GM12873 (cell line): ENCODE measurements at regions not wholly inside any gene's neighbourhood (a gene's known extent, or its start where the extent isn't known, plus 50 kb on each side); places are given as distances from the start of the nearest gene placed in this dataset.

Source experiments
- TF ChIP-seq, protein P1 (sequence below): IDR thresholded peaks from 2 replicates; pipeline ENCODE4 v1.5.1; 2012; ENCODE audit warnings: low read depth, mild to moderate bottlenecking, moderate library complexity, low read length, control low read depth; ENCODE audit not compliant: insufficient read depth; ENCODE audit errors: missing control alignments

GRCh38 chr1:71345491-71345890, 264.7 kb upstream of the ZRANB2 start:
- TF ChIP-seq, protein P1, sequence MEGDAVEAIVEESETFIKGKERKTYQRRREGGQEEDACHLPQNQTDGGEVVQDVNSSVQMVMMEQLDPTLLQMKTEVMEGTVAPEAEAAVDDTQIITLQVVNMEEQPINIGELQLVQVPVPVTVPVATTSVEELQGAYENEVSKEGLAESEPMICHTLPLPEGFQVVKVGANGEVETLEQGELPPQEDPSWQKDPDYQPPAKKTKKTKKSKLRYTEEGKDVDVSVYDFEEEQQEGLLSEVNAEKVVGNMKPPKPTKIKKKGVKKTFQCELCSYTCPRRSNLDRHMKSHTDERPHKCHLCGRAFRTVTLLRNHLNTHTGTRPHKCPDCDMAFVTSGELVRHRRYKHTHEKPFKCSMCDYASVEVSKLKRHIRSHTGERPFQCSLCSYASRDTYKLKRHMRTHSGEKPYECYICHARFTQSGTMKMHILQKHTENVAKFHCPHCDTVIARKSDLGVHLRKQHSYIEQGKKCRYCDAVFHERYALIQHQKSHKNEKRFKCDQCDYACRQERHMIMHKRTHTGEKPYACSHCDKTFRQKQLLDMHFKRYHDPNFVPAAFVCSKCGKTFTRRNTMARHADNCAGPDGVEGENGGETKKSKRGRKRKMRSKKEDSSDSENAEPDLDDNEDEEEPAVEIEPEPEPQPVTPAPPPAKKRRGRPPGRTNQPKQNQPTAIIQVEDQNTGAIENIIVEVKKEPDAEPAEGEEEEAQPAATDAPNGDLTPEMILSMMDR = no peak

GRCh38 chr1:71343686-71344416, 263.0 kb upstream of the ZRANB2 start:
- TF ChIP-seq, protein P1 = peak; percentile 45

DNA sequence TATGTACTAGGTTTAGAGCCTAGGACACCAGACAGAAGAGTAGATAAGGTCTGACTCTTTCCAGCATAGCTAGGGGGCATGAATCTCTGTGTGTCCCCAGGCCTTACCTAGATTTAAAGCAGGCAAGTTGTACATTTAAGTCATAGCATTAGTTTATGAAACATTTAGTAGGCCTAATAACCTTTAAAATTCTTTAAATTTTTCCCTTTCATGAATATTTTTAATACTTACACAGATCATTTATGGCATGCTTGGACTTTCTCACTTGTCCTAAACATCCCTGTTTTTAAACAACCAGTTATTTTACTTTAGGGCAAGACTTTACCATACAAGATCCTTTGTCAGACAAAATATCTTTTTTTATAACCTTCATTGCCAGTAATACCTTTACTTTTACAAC, 258.4 kb upstream of the ZRANB2 start:
- TF ChIP-seq, protein P1 = no peak

- TF ChIP-seq, protein P1 = no peak
Measured at GRCh38 chr1:71330991-71331390, 250.2 kb upstream of the ZRANB2 start.

DNA sequence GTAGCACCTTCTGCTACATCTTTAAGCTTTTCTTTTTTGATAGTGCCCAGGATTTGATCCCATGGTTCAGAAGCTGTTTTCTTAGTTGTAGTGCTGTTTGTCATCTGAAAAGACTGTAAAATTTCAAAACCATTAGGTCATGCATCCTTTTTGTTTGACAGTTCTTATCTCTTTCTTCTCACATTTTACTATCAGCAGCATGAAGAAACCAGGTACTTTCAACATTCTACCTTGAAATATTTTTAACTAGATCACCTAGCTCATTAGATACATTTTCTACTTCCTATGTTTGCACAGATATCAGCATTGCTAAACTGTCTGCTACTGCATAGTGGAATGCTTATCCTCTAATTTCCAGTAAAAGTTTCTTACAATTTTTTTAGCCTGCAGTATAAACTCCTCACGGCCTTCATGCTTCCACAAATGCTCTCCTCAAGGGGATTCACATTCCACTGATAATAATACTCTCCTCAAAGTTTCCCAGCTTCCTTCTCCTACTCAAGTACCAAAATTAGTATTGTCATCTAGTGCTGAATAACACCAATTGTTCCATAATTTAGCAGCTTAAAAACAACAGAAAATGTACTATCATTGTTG, 243.9 kb upstream of the ZRANB2 start:
- TF ChIP-seq, protein P1 = no peak

DNA sequence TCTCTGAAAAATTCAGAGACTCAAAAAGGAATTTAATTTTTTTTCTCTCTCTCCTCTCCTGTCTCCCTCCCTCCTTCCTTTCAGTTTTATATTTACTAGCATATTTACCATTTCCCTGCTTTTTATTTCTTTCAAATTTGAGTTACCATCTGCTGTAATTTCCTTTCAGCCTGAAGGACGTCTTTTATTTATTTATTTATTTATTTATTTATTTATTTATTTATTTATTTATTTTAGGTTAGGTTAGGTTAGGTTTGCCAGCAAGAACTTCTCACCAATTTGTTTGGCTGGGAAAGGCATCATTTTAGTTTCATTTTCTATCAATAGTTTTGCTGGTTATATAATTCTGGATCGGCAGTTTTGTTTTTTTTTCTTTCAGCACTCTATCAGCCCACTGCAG, 231.7 kb upstream of the ZRANB2 start:
- TF ChIP-seq, protein P1 = no peak

GRCh38 chr1:71311376-71311775, 230.5 kb upstream of the ZRANB2 start:
- TF ChIP-seq, protein P1 = no peak
